GM06990 (cell line): ENCODE measurements at regions not wholly inside any gene's neighbourhood (a gene's known extent, or its start where the extent isn't known, plus 50 kb on each side); places are given as distances from the start of the nearest gene placed in this dataset.

ENCODE experiments used
- DNase-seq: peaks from one replicate; pipeline ENCODE4 v3.0.0-alpha.2; 2011; ENCODE audit not compliant: insufficient read length; ENCODE audit errors: extremely low read depth
- H3K27me3 ChIP-seq: replicated peaks from 2 replicates; pipeline ENCODE4 v1.6.0; 2011; ENCODE audit warnings: low read length; ENCODE audit not compliant: control insufficient read depth, insufficient read depth
- H3K36me3 ChIP-seq: 2 replicates; pipeline ENCODE4 v1.5.1; 2011; ENCODE audit warnings: low read length; ENCODE audit not compliant: control insufficient read depth, insufficient read depth
- H3K4me3 ChIP-seq: replicated peaks from 2 replicates; pipeline ENCODE4 v1.5.1; 2011; ENCODE audit warnings: low read depth, mild to moderate bottlenecking, control low read depth, low read length
- CTCF ChIP-seq: IDR thresholded peaks from 2 replicates; pipeline ENCODE4 v1.5.1; 2011; ENCODE audit warnings: low read length, control low read depth, mild to moderate bottlenecking, inconsistent platforms; ENCODE audit not compliant: insufficient read depth, poor library complexity, severe bottlenecking

GRCh38 chr3:104909721-104910120, 457.0 kb upstream of the ALCAM start:
- no peaks in the 10 kb centered on the region for H3K36me3 ChIP-seq
- no peak overlapping the region for H3K4me3 ChIP-seq
- no peaks in the 10 kb centered on the region for H3K27me3 ChIP-seq
- no peak for TF ChIP-seq CTCF
- no peak for DNase-seq

- no peak for DNase-seq
- Histone ChIP-seq H3K27me3 (no peaks in the 10 kb centered on the region), H3K4me3 (no peak overlapping the region), H3K36me3 (no peaks in the 10 kb centered on the region)
- TF ChIP-seq CTCF, result no peak
Observed at GRCh38 chr3:104911376-104911775, 455.3 kb upstream of the ALCAM start.

GRCh38 chr3:104916971-104917370, 449.7 kb upstream of the ALCAM start:
- Histone ChIP-seq H3K4me3 (no peak overlapping the region), H3K27me3 (no peaks in the 10 kb centered on the region), H3K36me3 (no peaks in the 10 kb centered on the region)
- TF ChIP-seq CTCF, result no peak
- DNase-seq, result no peak

- no peak for DNase-seq
- Histone ChIP-seq H3K27me3 (no peaks in the 10 kb centered on the region), H3K4me3 (no peak overlapping the region), H3K36me3 (no peaks in the 10 kb centered on the region)
- no peak for TF ChIP-seq CTCF
Observed at GRCh38 chr3:104920512-104920911, 446.2 kb upstream of the ALCAM start.

GRCh38 chr3:104933972-104934371, 432.7 kb upstream of the ALCAM start:
- H3K27me3 ChIP-seq, result no peaks in the 10 kb centered on the region
- DNase-seq, result no peak
- no peak for TF ChIP-seq CTCF
- no peak overlapping the region for H3K4me3 ChIP-seq
- H3K36me3 ChIP-seq, result no peaks in the 10 kb centered on the region

- Histone ChIP-seq H3K36me3 (no peaks in the 10 kb centered on the region), H3K4me3 (no peak overlapping the region), H3K27me3 (no peaks in the 10 kb centered on the region)
- no peak for TF ChIP-seq CTCF
- DNase-seq, result no peak
Observed at GRCh38 chr3:104935613-104936012, 431.1 kb upstream of the ALCAM start.
